ENCODE measurements at regions not wholly inside any gene's neighbourhood (a gene's known extent, or its start where the extent isn't known, plus 50 kb on each side); places are given as distances from the start of the nearest gene placed in this dataset.

- Histone ChIP-seq H3K4me1 (no peaks in the 10 kb centered on the region), H3K4me3 (replicated peaks in 1 of 3) (no peak overlapping the region), H3K27ac (no peak overlapping the region), H3K9me3 (no peaks in the 10 kb centered on the region), H3K36me3 (no peaks in the 10 kb centered on the region), H3K27me3 (no peaks in the 10 kb centered on the region)
- intact Hi-C loops (cut with DNase I), result no loop called here
- no peak for DNase-seq
- 51 to 55% methylated on average over 2 of the region's 2 CpGs for WGBS, 2 donors
- TF ChIP-seq POLR2A (IDR thresholded peaks at IDR 0.05) (no peak), CTCF (IDR thresholded peaks at IDR 0.05) (no peak)
Measured at GRCh38 chr7:51783241-51783640, 466.6 kb upstream of the COBL start.

DNA sequence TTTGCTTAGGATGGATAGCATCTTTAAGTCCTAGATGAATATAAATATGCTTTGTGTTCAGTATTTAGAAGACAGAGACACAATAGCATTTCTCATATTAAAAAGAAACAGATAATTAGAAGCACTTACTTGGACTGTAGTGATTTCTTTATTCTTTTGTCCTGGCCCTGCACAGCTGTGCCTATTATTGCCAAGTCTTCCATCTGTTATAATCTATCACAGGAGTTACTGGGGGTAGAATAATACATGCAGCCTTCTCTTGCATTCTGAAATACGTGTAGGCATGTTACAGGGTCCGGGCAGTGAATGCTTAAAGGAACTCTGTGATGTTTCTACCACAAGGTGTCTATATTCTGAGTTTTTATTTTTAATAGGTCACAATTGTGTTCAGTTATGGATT is 461.5 kb upstream of the COBL start:
- TF ChIP-seq CTCF (IDR thresholded peaks at IDR 0.05), result no peak
- WGBS, 2 donors, result 81 to 86% methylated on average over 2 of the region's 2 CpGs
- no peaks in the 10 kb centered on the region for H3K4me1 ChIP-seq

DNA sequence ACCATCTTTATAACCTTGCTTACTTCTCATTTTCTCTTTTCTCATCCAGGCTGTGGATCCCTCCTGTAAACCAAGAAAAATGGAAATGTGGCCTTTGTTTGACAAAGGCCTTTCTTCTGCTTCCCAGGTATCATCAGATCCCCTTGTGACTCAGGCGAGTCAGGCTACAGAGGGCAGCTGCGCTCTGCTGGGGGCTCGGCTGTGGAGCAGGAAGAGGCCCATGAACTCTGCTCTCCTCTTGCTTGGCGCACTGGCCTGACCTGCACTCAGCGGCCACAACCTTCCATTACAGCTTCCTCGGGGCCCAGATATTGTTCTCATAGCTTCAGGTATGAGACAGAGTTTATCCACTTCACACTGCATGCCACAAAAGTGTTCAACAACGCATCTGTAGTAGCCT is 457.6 kb upstream of the COBL start:
- TF ChIP-seq CTCF (IDR thresholded peaks at IDR 0.05) (no peak), POLR2A (IDR thresholded peaks at IDR 0.05) (no peak)
- intact Hi-C loops (cut with DNase I), result no loop called here
- Histone ChIP-seq H3K9me3 (no peaks in the 10 kb centered on the region), H3K36me3 (no peaks in the 10 kb centered on the region), H3K27me3 (no peaks in the 10 kb centered on the region), H3K4me1 (no peaks in the 10 kb centered on the region), H3K27ac (no peak overlapping the region), H3K4me3 (replicated peaks in 1 of 3) (no peak overlapping the region)
- no peak for DNase-seq
- WGBS, 2 donors, result 74 to 76% methylated on average over 7 of the region's 7 CpGs

More for the DNA sequence above, 461.5 kb upstream of the COBL start:
- H3K4me3 ChIP-seq (replicated peaks in 1 of 3), result no peak overlapping the region
- H3K36me3 ChIP-seq, result no peaks in the 10 kb centered on the region
- no peaks in the 10 kb centered on the region for H3K9me3 ChIP-seq
- no peak for DNase-seq
- no peaks in the 10 kb centered on the region for H3K27me3 ChIP-seq
- intact Hi-C loops (cut with DNase I), result no loop called here
- no peak overlapping the region for H3K27ac ChIP-seq

- H3K36me3 ChIP-seq, result no peaks in the 10 kb centered on the region
- H3K4me3 ChIP-seq (replicated peaks in 1 of 3), result no peak overlapping the region
- no peak overlapping the region for H3K27ac ChIP-seq
- H3K9me3 ChIP-seq, result no peaks in the 10 kb centered on the region
- no peak for TF ChIP-seq CTCF (IDR thresholded peaks at IDR 0.05)
- no peak for TF ChIP-seq POLR2A (IDR thresholded peaks at IDR 0.05)
- DNase-seq, result no peak
- intact Hi-C loops (cut with DNase I), result no loop called here
- H3K27me3 ChIP-seq, result no peaks in the 10 kb centered on the region
- WGBS, 2 donors, result 56 to 68% methylated on average over 2 of the region's 2 CpGs
- no peaks in the 10 kb centered on the region for H3K4me1 ChIP-seq
Measured at GRCh38 chr7:51772190-51772589, 455.6 kb upstream of the COBL start.

- H3K27ac ChIP-seq, result no peak overlapping the region
- no peaks in the 10 kb centered on the region for H3K36me3 ChIP-seq
- no peak overlapping the region for H3K4me3 ChIP-seq (replicated peaks in 1 of 3)
- H3K27me3 ChIP-seq, result no peaks in the 10 kb centered on the region
- TF ChIP-seq POLR2A (IDR thresholded peaks at IDR 0.05) (no peak), CTCF (IDR thresholded peaks at IDR 0.05) (no peak)
- H3K9me3 ChIP-seq, result no peaks in the 10 kb centered on the region
- intact Hi-C loops (cut with DNase I), result no loop called here
- no peak for DNase-seq
- H3K4me1 ChIP-seq, result no peaks in the 10 kb centered on the region
- 76 to 94% methylated on average over 2 of the region's 2 CpGs for WGBS, 2 donors
Measured at GRCh38 chr7:51764976-51765375, 448.4 kb upstream of the COBL start.

All from thyroid gland (tissue), 4 donors.